Type B pancreatic cell (in vitro differentiated cells): ENCODE measurements at regions not wholly inside any gene's neighbourhood (a gene's known extent, or its start where the extent isn't known, plus 50 kb on each side); places are given as distances from the start of the nearest gene placed in this dataset.

Experiments used
- DNase-seq: peaks from one replicate; pipeline ENCODE4 v3.0.0; 2021; ENCODE audit warnings: mixed read lengths; ENCODE audit not compliant: unreplicated experiment; ENCODE audit errors: extremely low spot score
- H3K27ac Mint-ChIP-seq: 2 replicates; pipeline ENCODE4 v1.8.0; 2021; ENCODE audit warnings: mild to moderate bottlenecking, mixed read lengths
- H3K27me3 Mint-ChIP-seq: 2 replicates; pipeline ENCODE4 v1.8.0; 2021; ENCODE audit warnings: mixed read lengths
- H3K36me3 Mint-ChIP-seq: 2 replicates; pipeline ENCODE4 v1.8.0; 2021; ENCODE audit warnings: mixed read lengths
- H3K4me1 Mint-ChIP-seq: one replicate; pipeline ENCODE4 v1.8.0; 2021; ENCODE audit warnings: mixed read lengths; ENCODE audit not compliant: unreplicated experiment
- H3K4me3 Mint-ChIP-seq: 2 replicates; pipeline ENCODE4 v1.8.0; 2021; ENCODE audit warnings: mild to moderate bottlenecking, mixed read lengths
- H3K9me3 Mint-ChIP-seq: 2 replicates; pipeline ENCODE4 v1.8.0; 2021; ENCODE audit warnings: mixed read lengths
- CTCF ChIP-seq: fragments of 200-600 bp; sonication (generic); conservative IDR thresholded peaks from 2 replicates; pipeline ENCODE4 v1.5.0; 2021; ENCODE audit warnings: antibody characterized with exemption, mild to moderate bottlenecking

GRCh38 chr6:151679081-151679480, 128.4 kb upstream of the ESR1 start:
- Mint-ChIP-seq H3K27ac (no peak overlapping the region), H3K36me3 (no peaks in the 10 kb centered on the region), H3K4me1 (peaks cover 8% of the 10 kb centered on the region), H3K4me3 (no peak overlapping the region), H3K9me3 (no peaks in the 10 kb centered on the region), H3K27me3 (peaks cover 7% of the 10 kb centered on the region)
- no peak for DNase-seq
- TF ChIP-seq CTCF, result no peak

- H3K9me3 Mint-ChIP-seq, result no peaks in the 10 kb centered on the region
- no peak overlapping the region for H3K4me3 Mint-ChIP-seq
- no peaks in the 10 kb centered on the region for H3K36me3 Mint-ChIP-seq
- no peak overlapping the region for H3K27ac Mint-ChIP-seq
- no peak for DNase-seq
- H3K27me3 Mint-ChIP-seq, result peaks cover 7% of the 10 kb centered on the region
- no peak for TF ChIP-seq CTCF
- H3K4me1 Mint-ChIP-seq, result peaks cover 8% of the 10 kb centered on the region
These were observed 127.5 kb upstream of the ESR1 start for GRCh38 chr6:151679941-151680340.

- H3K9me3 Mint-ChIP-seq, result no peaks in the 10 kb centered on the region
- TF ChIP-seq CTCF, result no peak
- H3K4me1 Mint-ChIP-seq, result peaks cover 5% of the 10 kb centered on the region
- DNase-seq, result no peak
- no peaks in the 10 kb centered on the region for H3K36me3 Mint-ChIP-seq
- peaks cover 4% of the 10 kb centered on the region for H3K27me3 Mint-ChIP-seq
- no peak overlapping the region for H3K4me3 Mint-ChIP-seq
- H3K27ac Mint-ChIP-seq, result no peak overlapping the region
These were observed 126.5 kb upstream of the ESR1 start for GRCh38 chr6:151680846-151681432.

- no peak for DNase-seq
- peaks cover 5% of the 10 kb centered on the region for H3K4me1 Mint-ChIP-seq
- no peak for TF ChIP-seq CTCF
- H3K27me3 Mint-ChIP-seq, result peaks cover 2% of the 10 kb centered on the region
- H3K9me3 Mint-ChIP-seq, result no peaks in the 10 kb centered on the region
- no peaks in the 10 kb centered on the region for H3K36me3 Mint-ChIP-seq
- no peak overlapping the region for H3K27ac Mint-ChIP-seq
- H3K4me3 Mint-ChIP-seq, result no peak overlapping the region
These were observed 125.9 kb upstream of the ESR1 start for GRCh38 chr6:151681433-151682059.

- TF ChIP-seq CTCF, result no peak
- DNase-seq, result no peak
- Mint-ChIP-seq H3K4me1 (peaks cover 5% of the 10 kb centered on the region), H3K4me3 (no peak overlapping the region), H3K36me3 (no peaks in the 10 kb centered on the region), H3K27me3 (no peaks in the 10 kb centered on the region), H3K27ac (no peak overlapping the region), H3K9me3 (no peaks in the 10 kb centered on the region)
These were observed 125.2 kb upstream of the ESR1 start for GRCh38 chr6:151682251-151682650.
